ENCODE measurements at regions not wholly inside any gene's neighbourhood (a gene's known extent, or its start where the extent isn't known, plus 50 kb on each side); places are given as distances from the start of the nearest gene placed in this dataset.
"Not testable (repeated sequence)": the region's sequence is repeated elsewhere in the genome, so short reads cannot be mapped to it uniquely, and the experiment has no call there.

DNA sequence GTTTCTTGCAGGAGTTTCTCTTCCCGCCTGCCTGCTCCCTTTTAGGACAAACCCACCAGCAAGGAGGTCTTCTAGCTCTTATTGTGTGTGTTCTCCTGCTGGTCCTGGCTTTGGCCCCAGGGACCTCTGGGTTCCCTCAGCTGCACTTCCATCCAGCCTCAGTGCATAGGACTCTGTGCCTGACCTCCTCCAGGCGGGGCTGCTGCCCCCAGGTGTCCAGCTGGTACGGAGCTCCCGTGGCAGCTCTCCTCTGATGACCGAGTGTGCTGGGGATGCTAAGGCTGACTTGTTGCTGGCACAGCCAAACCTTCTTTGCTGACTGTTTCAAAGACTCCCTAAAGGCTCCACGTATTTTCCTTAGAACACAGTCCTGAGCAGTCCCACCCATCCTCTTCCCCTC, 126.5 kb downstream of the GPCPD1 start:
- in situ Hi-C loops (cut with MboI; ENCODE audit: low pct_unique_long_range_greater_than_20kb, low sequenced_read_pairs, unreplicated experiment), result no loop called here
- TF ChIP-seq, protein P1, sequence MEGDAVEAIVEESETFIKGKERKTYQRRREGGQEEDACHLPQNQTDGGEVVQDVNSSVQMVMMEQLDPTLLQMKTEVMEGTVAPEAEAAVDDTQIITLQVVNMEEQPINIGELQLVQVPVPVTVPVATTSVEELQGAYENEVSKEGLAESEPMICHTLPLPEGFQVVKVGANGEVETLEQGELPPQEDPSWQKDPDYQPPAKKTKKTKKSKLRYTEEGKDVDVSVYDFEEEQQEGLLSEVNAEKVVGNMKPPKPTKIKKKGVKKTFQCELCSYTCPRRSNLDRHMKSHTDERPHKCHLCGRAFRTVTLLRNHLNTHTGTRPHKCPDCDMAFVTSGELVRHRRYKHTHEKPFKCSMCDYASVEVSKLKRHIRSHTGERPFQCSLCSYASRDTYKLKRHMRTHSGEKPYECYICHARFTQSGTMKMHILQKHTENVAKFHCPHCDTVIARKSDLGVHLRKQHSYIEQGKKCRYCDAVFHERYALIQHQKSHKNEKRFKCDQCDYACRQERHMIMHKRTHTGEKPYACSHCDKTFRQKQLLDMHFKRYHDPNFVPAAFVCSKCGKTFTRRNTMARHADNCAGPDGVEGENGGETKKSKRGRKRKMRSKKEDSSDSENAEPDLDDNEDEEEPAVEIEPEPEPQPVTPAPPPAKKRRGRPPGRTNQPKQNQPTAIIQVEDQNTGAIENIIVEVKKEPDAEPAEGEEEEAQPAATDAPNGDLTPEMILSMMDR (IDR thresholded peaks at IDR 0.05; ENCODE audit: extremely low read depth, insufficient read depth, missing control alignments), result no peak
- no peak for DNase-seq (ENCODE audit: low spot score)

DNA sequence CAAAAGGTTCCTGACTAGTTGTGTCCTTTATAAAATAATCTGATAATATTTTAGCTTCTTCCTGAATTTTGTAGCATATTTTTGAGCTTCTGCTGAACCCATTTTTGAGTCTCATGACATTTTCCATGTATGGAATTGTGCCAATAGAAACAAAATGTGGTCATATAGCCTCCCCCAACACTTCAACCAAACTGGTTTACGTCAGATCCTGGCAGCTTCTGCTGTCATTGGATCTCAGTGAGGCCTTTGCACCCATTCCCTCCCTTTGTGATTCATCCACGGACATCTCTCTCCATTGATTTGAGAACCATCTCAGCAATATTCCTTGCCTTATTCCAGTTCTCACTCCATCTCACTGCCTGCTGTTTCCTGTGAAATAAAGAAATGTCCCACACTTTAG, 128.0 kb downstream of the GPCPD1 start:
- TF ChIP-seq, protein P1 (IDR thresholded peaks at IDR 0.05; ENCODE audit: extremely low read depth, insufficient read depth, missing control alignments), result no peak
- in situ Hi-C loops (cut with MboI; ENCODE audit: low pct_unique_long_range_greater_than_20kb, low sequenced_read_pairs, unreplicated experiment), result no loop called here
- no peak for DNase-seq (ENCODE audit: low spot score)

DNA sequence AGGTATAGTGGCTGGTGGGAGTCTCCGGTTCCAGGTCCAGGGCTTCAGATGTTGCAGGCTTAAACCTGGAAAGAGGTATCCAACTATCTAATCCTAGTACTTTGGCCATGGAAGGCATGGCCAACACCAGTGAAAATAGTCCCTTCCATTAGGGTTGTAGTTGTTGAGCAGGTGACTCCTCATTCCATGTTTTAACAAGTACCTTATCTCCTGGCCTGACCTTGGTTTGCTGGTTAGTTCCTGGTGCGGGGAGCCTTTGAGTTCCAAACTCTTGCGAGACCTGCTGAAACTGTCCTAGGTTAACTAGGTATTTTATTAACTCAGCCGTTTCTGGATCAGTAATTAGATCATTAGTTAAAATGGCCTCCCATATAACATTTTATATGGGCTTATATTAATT, 128.9 kb downstream of the GPCPD1 start:
- TF ChIP-seq, protein P1 (IDR thresholded peaks at IDR 0.05; ENCODE audit: extremely low read depth, insufficient read depth, missing control alignments), result no peak
- in situ Hi-C loops (cut with MboI; ENCODE audit: low pct_unique_long_range_greater_than_20kb, low sequenced_read_pairs, unreplicated experiment), result no loop called here
- no peak for DNase-seq (ENCODE audit: low spot score)

DNA sequence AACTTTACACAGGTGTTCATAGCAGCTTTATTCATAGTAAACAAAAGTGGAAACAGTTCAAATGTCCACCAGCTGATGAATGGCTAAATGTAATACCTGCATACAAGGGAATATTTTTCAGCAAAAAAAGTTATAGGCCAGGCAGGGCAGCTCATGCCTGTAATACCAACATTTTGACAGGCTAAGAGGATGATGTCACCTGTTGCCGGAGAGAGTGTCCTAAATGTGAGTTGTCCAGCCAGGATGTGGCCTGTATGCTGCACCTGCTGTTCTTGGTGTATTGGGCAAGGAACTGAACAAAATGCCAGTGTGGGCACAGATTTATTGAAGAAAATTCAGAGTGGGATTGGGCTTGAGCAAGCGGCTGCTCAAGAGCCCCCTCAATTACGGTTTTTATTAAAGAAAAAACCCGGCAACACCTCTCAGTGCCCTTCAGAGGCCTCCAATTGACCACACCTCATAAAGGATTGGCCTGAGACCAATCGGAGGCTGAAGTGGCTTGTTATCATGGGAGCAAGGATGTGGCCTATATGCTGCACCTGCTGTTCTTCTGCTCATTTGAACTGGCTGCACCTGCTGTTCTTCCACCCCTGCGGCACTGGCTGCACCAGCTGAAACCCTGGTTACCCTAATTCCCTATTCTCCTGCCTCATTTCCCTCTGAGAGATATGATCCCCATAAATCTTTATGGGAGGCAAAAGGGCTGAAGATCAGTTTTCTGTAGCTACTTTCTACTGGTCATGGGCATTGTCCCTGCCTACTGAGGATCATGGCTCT, 129.8 kb downstream of the GPCPD1 start:
- no peak for DNase-seq (ENCODE audit: low spot score)
- TF ChIP-seq, protein P1 (IDR thresholded peaks at IDR 0.05; ENCODE audit: extremely low read depth, insufficient read depth, missing control alignments), result no peak
- in situ Hi-C loops (cut with MboI; ENCODE audit: low pct_unique_long_range_greater_than_20kb, low sequenced_read_pairs, unreplicated experiment), result no loop called here

DNA sequence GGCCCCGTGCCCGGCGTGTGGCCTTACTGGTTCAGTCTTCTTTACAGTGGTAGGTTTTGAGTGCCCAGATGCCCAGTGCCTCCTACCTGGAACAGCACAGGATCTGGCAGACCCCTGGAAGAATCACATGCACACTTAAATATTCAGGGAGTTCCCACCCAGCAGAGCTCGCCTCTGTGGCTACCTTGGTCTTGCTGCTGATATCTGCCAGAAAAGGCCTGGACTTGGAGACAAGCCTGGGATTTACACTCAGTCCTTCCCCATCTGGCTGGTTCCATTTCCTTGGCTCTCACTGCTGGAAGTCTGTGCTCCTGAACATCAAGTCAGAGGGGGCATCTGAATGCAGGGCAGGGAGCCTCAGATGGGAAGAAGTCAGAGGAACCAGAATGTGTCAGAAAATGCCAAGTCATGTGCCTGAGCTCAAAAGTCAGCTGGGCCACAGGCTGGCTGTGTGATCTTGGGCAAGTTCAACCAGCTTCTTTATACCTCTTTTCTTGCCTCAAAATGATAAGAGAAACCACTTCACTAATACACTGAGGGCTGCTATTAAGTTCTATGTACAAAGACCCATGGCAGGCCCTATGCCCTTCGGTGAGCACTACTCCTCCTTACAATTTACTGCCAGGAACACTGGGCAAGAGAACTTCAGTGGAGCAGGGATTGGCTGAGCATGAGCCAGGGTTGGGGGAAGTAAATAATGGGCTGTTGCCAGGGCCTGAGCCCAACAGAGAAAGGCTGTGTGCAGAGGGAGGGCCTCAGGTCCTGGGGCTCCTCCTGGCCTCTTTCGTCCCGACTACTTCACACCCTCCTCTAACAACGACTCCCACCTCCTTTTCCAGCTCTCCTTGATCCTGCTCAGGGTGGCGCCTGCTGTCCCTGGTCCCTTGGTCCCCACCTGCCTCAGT, 135.9 kb downstream of the GPCPD1 start:
- in situ Hi-C loops (cut with MboI; ENCODE audit: low pct_unique_long_range_greater_than_20kb, low sequenced_read_pairs, unreplicated experiment), result no loop called here
- no peak for DNase-seq (ENCODE audit: low spot score)
- TF ChIP-seq, protein P1 (IDR thresholded peaks at IDR 0.05; ENCODE audit: extremely low read depth, insufficient read depth, missing control alignments), result no peak

DNA sequence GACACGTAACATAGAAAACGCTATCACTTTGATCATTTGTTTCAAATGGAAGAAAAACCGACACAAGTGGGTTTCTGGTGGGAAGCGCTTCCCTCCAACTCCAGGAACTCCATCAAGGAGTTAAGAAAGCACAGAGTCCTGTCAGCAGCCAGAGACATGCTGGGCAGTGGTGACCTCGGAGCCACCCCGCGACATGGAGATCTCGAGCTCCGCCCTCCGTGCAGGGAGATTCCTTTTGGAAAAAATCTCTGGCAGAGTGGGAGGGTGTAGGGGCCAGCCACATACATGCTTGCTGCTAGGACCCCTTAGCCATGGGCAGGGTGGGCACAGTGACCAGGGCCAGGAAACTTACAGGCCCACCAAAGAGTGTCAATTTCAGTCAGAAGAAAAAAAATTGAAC, 138.9 kb downstream of the GPCPD1 start:
- DNase-seq (ENCODE audit: low spot score); in situ Hi-C loops (cut with MboI; ENCODE audit: low pct_unique_long_range_greater_than_20kb, low sequenced_read_pairs, unreplicated experiment): not testable (repeated sequence)

DNA sequence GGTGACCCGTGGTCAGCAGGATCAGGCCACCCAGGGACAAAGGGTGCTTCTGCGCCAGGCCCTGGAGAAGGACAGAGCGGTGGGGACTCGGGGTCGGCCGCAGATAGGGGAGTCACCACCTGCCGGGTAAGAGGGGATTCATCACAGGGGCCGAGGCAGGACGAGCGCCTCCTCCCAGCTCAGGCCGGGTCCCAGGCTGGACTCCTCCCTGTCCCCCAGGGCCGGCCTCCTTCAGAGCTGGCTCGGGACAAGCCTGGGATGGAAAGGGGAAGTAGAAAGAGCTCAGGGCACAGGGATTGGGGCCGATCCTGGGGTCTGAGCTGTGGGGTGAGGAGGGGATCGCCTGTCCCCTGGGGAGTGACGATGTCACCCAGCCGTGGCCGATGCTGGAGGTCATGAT, 139.4 kb downstream of the GPCPD1 start:
- in situ Hi-C loops (cut with MboI; ENCODE audit: low pct_unique_long_range_greater_than_20kb, low sequenced_read_pairs, unreplicated experiment), result no loop called here

More for the DNA sequence above, 139.4 kb downstream of the GPCPD1 start:
- no peak for DNase-seq (ENCODE audit: low spot score)
- TF ChIP-seq, protein P1 (IDR thresholded peaks at IDR 0.05; ENCODE audit: extremely low read depth, insufficient read depth, missing control alignments), result no peak

Measured in GM13977 (cell line).